Activated T-helper 2 cell treated with anti-CD3 and anti-CD28 coated beads, Interferon-gamma antibody, Interleukin-2, Interleukin-4, amounts not matched to agents 10 μg/mL and 5 μg/mL and 100 μg/mL, durations not matched to agents 14 hours and 24 hours and 36 hours (primary cell): ENCODE measurements at regions not wholly inside any gene's neighbourhood (a gene's known extent, or its start where the extent isn't known, plus 50 kb on each side); places are given as distances from the start of the nearest gene placed in this dataset.
"Not testable (repeated sequence)": the region's sequence is repeated elsewhere in the genome, so short reads cannot be mapped to it uniquely, and the experiment has no call there.

Experiments
- DNase-seq: peaks from one replicate; pipeline ENCODE4 v3.0.0; 2021; ENCODE audit warnings: low spot score
- H3K27ac Mint-ChIP-seq: one replicate; pipeline ENCODE4 v1.8.0; 2021; ENCODE audit warnings: mixed read lengths
- H3K27me3 Mint-ChIP-seq: one replicate; pipeline ENCODE4 v1.8.0; 2021; ENCODE audit warnings: low read depth, mixed read lengths
- H3K36me3 Mint-ChIP-seq: one replicate; pipeline ENCODE4 v1.8.0; 2021; ENCODE audit warnings: low read depth, mixed read lengths
- H3K4me1 Mint-ChIP-seq: one replicate; pipeline ENCODE4 v1.8.0; 2021; ENCODE audit warnings: low read depth, mixed read lengths
- H3K4me3 Mint-ChIP-seq: one replicate; pipeline ENCODE4 v1.8.0; 2021; ENCODE audit warnings: low read depth, mild to moderate bottlenecking, moderate library complexity, mixed read lengths
- H3K9me3 Mint-ChIP-seq: one replicate; pipeline ENCODE4 v1.8.0; 2021; ENCODE audit warnings: mixed read lengths
- intact Hi-C: fragments of 100-400 bp; cut with micrococcal nuclease; formaldehyde crosslinking; loops from one replicate; pipeline ENCODE4 v1.15.1; 2023

GRCh38 chr12:131253376-131254026, 299.8 kb downstream of the ADGRD1 start:
- H3K4me1 Mint-ChIP-seq, result no peaks in the 10 kb centered on the region
- H3K9me3 Mint-ChIP-seq, result no peaks in the 10 kb centered on the region
- intact Hi-C loops, result no loop called here
- H3K4me3 Mint-ChIP-seq, result no peak overlapping the region
- no peaks in the 10 kb centered on the region for H3K36me3 Mint-ChIP-seq
- H3K27me3 Mint-ChIP-seq, result no peaks in the 10 kb centered on the region
- no peak for DNase-seq
- H3K27ac Mint-ChIP-seq, result no peak overlapping the region

- Mint-ChIP-seq H3K27me3 (no peaks in the 10 kb centered on the region), H3K9me3 (no peaks in the 10 kb centered on the region), H3K36me3 (no peaks in the 10 kb centered on the region), H3K4me3 (no peak overlapping the region), H3K4me1 (no peaks in the 10 kb centered on the region), H3K27ac (no peak overlapping the region)
- DNase-seq, result no peak
- intact Hi-C loops, result no loop called here
Measured at GRCh38 chr12:131254374-131254773, 300.7 kb downstream of the ADGRD1 start.

DNA sequence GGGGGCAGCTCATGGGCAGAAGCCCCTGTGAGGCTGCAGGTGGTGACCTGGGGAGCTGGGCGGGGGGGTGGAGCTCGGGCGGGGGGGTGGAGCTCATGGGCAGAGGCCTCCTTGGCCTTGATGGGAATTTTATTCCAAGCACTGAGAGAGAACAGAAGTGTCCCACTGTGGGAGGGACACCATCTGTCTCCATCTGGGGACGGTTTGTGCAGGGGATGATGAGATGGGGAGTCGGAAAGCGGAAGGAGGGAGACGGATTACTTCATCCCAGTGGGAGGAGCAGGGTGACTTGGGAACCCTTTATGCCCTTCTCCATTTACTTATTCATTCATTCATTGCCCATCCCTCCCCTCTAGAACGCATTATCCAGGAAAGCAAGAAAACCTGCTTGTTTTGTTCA, 304.7 kb downstream of the ADGRD1 start:
- intact Hi-C loops, result no loop called here
- H3K27me3 Mint-ChIP-seq, result no peaks in the 10 kb centered on the region
- H3K4me1 Mint-ChIP-seq, result no peaks in the 10 kb centered on the region
- H3K4me3 Mint-ChIP-seq, result no peak overlapping the region
- no peak overlapping the region for H3K27ac Mint-ChIP-seq
- H3K9me3 Mint-ChIP-seq, result no peaks in the 10 kb centered on the region
- H3K36me3 Mint-ChIP-seq, result no peaks in the 10 kb centered on the region
- DNase-seq, result no peak

DNA sequence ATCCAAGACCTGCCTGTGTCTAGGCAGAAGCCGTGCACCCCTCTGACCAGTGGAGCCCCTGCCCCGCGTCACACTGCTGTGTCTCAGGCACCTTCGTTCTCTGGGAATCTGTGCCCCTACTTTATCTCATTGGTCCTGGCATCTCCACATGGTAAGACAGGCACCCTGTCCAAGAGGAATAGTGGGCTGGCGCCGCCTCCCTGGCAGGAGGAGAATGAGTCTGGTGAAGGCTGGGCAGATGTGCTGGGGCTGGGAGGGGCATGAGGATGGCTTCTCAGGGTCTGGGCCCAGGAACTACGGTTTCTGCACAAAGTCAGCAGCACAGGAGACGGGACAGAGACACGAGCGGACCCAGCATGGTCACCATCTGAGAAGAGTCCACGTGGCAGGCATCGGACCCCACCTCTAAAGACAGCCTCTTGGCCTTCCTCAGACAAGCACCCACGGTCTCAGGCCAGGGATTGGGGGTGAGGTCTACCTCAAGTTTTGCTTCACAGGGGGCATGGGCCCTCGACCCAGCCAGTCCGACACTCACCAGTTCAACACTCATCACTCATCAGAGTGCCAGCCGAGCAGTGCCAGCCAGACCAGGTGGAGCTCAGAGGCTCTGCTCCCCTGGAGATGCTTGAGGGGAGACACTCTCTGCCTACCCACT, 306.7 kb downstream of the ADGRD1 start:
- H3K4me3 Mint-ChIP-seq, result no peak overlapping the region
- no peaks in the 10 kb centered on the region for H3K27me3 Mint-ChIP-seq
- H3K9me3 Mint-ChIP-seq, result no peaks in the 10 kb centered on the region
- DNase-seq, result no peak
- intact Hi-C loops, result no loop called here
- no peaks in the 10 kb centered on the region for H3K4me1 Mint-ChIP-seq
- H3K27ac Mint-ChIP-seq, result no peak overlapping the region
- no peaks in the 10 kb centered on the region for H3K36me3 Mint-ChIP-seq

DNA sequence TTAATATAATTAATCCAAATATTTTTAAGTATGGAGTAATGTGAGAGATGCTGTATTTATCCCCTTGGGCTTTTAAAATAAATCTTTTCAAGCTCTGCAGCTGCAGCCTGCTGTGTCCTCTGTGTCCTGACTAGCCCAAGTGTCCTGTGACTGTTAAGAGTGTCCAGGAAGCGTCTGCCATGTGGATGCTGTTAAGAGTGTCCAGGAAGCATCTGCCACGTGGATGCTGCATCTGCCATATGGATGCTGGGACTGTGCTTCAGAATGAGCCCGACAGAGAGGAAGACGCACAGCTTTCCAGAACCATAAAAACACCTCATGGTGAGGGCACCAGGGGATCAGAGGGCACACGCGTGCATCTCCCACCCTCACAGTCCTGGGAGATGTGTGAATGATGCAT, 307.2 kb downstream of the ADGRD1 start:
- no peak for DNase-seq
- H3K27ac Mint-ChIP-seq, result no peak overlapping the region
- intact Hi-C loops, result no loop called here
- no peaks in the 10 kb centered on the region for H3K36me3 Mint-ChIP-seq
- H3K27me3 Mint-ChIP-seq, result no peaks in the 10 kb centered on the region
- no peak overlapping the region for H3K4me3 Mint-ChIP-seq
- no peaks in the 10 kb centered on the region for H3K4me1 Mint-ChIP-seq
- no peaks in the 10 kb centered on the region for H3K9me3 Mint-ChIP-seq

DNA sequence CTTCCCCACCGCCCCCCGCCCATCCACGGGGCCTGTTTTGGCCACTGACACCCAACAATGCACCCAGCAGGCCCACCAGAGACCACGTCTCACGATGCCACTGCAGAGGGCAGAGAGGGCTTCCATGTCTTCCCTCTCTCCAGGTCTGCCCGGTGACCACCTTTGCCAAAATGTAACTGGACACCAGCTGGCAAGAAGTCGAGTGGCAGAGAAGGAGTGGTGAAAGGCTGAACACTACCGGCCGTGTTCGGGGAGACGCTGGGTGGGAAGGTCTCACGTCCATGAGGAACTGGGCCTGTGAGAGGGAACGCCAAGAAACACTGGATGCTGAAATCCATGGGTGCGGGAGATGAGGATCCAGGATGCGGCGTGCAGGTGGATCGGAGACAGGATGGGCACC, 308.2 kb downstream of the ADGRD1 start:
- no peak for DNase-seq
- Mint-ChIP-seq H3K36me3 (no peaks in the 10 kb centered on the region), H3K4me1 (no peaks in the 10 kb centered on the region), H3K27me3 (no peaks in the 10 kb centered on the region), H3K27ac (no peak overlapping the region), H3K9me3 (no peaks in the 10 kb centered on the region), H3K4me3 (no peak overlapping the region)
- intact Hi-C loops, result no loop called here

DNA sequence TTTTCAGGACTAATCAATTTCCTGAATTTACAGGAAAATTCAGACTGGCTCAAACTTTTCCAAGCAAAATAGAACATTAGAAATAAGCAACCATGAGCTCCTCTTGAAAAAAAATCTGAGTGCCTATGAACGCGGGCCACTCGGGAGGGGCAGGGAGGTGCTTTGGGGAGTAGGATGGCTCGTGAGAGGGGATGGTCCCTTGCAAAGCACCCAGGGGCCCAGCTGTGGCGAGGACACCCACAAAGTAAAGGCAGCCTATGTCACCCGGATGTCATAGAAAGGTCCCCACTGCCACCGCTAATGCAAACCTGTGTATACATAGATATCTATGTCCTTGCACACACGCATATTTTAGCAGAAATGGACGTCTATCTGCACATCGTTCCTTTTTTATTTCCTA, 309.9 kb downstream of the ADGRD1 start:
- Mint-ChIP-seq H3K27ac (no peak overlapping the region), H3K27me3 (no peaks in the 10 kb centered on the region), H3K9me3 (no peaks in the 10 kb centered on the region), H3K4me1 (no peaks in the 10 kb centered on the region), H3K36me3 (no peaks in the 10 kb centered on the region), H3K4me3 (no peak overlapping the region)
- intact Hi-C loops, result no loop called here
- DNase-seq, result no peak

- DNase-seq, result no peak
- Mint-ChIP-seq H3K27ac (no peak overlapping the region), H3K4me1 (no peaks in the 10 kb centered on the region), H3K36me3 (no peaks in the 10 kb centered on the region), H3K9me3 (no peaks in the 10 kb centered on the region), H3K27me3 (no peaks in the 10 kb centered on the region), H3K4me3 (no peak overlapping the region)
- intact Hi-C loops, result no loop called here
Measured at GRCh38 chr12:131264635-131265034, 310.9 kb downstream of the ADGRD1 start.

DNA sequence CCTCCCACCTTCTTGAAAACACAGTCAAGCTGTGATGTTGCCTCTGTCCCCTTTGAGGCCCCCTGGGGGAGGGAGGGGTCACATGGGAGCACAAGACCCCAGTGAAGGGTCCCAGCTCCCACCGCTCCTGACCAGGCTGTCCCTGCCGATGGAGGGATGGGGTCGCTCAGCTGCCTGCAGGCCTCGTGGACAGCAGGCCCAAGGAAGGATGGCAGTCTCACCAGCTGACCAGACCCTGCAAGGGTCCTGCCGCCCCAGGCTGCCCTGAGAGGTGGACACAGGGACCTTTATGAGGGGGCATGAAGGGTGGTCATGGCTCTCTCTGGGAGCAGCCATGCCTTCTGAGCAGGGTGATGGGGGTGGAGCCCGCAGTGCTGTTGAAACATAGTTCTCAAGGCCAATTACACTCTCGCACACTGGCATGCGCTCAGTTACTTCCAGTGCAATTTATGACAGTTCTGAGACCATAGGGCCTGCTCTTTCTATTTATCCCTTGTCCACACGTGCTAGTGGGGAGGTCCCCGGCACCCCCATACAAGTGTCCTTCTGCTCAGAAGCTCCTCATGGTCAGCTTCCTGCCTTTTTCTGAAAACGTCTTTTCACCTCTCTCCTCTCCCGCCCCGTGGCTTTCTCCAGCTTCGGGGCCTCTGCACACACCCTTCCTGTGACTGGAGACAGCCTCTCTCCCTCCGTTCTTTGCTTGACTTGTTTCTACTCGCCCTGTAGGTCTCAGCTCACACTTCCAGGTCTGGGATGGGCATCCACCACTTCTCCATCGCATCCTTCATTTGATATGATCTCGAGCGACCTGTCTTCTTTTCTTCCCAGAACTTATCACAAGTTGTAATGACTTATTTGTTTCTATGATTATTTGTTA, 313.1 kb downstream of the ADGRD1 start:
- Mint-ChIP-seq H3K4me1 (no peaks in the 10 kb centered on the region), H3K9me3 (no peaks in the 10 kb centered on the region), H3K27ac (no peak overlapping the region), H3K27me3 (no peaks in the 10 kb centered on the region), H3K4me3 (no peak overlapping the region), H3K36me3 (no peaks in the 10 kb centered on the region)
- no peak for DNase-seq
- intact Hi-C loops, result no loop called here

DNA sequence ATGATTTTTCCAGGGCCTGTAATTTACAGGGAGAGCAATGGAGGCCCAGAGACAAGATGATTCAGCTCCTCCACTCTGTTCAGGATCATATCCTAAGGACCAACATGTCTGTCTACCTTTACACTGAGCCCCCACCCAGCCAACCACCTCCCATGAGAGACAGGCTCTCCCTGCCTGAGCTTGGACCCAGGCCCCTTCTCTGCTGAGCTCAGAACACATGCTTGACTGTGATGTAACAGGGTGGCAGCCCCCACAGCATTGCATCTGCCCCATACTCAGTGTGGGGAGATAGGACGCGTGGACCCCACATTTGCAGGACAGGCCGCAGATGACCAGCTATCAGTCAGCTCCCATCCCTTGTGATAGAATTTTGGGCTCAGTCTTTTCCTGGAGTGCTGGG, 313.9 kb downstream of the ADGRD1 start:
- Mint-ChIP-seq H3K27ac (no peak overlapping the region), H3K4me1 (no peaks in the 10 kb centered on the region), H3K36me3 (no peaks in the 10 kb centered on the region), H3K27me3 (no peaks in the 10 kb centered on the region), H3K4me3 (no peak overlapping the region), H3K9me3 (no peaks in the 10 kb centered on the region)
- intact Hi-C loops, result no loop called here
- DNase-seq, result no peak

DNA sequence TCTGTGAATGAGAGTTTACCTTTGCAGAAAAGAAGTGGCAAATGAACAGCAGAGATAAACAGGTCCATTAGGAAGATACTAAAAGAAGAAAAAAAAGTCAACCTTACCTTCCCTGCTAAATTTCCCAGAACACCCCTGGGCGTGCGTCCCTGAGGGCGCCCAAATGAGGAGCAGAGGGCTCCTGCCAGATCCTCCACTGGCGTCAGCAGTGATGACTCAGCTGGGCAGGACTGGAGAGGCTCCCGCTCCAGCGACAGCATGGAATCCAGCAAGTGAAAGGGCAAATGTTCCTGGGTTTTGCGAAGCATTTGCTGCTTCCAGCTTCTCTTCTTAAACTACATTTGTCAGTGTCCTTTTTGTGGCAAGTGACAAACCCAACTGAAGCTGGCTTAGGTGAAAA, 314.4 kb downstream of the ADGRD1 start:
- not testable (repeated sequence) for H3K9me3 Mint-ChIP-seq, H3K27me3 Mint-ChIP-seq, DNase-seq

GRCh38 chr12:131268571-131268970, 314.9 kb downstream of the ADGRD1 start:
- H3K27ac Mint-ChIP-seq, H3K36me3 Mint-ChIP-seq, intact Hi-C loops, H3K9me3 Mint-ChIP-seq, DNase-seq, H3K4me1 Mint-ChIP-seq, H3K27me3 Mint-ChIP-seq, H3K4me3 Mint-ChIP-seq: not testable (repeated sequence)

More for the DNA sequence above, 314.4 kb downstream of the ADGRD1 start:
- H3K4me1 Mint-ChIP-seq, H3K27ac Mint-ChIP-seq, H3K4me3 Mint-ChIP-seq, intact Hi-C loops, H3K36me3 Mint-ChIP-seq: not testable (repeated sequence)

DNA sequence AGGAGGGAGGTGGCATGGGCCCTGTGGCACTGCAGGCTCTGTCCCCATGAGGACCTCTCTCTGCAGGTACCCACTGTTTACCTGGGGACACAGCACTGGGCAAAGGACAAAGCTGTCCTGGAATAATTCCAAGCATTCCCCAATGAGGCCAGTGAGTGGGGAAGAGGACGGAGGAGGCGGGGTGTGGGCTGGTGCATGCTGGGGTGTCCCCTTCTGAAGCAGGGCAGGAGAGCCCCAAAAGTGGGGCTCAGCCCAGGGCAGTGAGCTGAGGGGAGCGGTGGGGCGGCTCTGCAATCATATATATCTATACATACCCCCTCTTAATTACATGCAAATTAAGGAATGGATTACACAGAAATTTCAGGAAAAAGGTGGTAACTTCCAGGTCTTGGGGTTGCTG, 315.8 kb downstream of the ADGRD1 start:
- Mint-ChIP-seq H3K9me3 (no peaks in the 10 kb centered on the region), H3K4me1 (no peaks in the 10 kb centered on the region), H3K27ac (no peak overlapping the region), H3K36me3 (no peaks in the 10 kb centered on the region), H3K27me3 (no peaks in the 10 kb centered on the region), H3K4me3 (no peak overlapping the region)
- intact Hi-C loops, result no loop called here
- no peak for DNase-seq
